HG03432 (cell line): ENCODE measurements at regions not wholly inside any gene's neighbourhood (a gene's known extent, or its start where the extent isn't known, plus 50 kb on each side); places are given as distances from the start of the nearest gene placed in this dataset.

ENCODE experiments used
- ATAC-seq: cut with Tn5 transposase; IDR thresholded peaks from one replicate; pipeline ENCODE4 v1.9.1; 2021; ENCODE audit warnings: mild to moderate bottlenecking, moderate library complexity; ENCODE audit not compliant: unreplicated experiment

GRCh38 chr1:221939607-221940006, 197.7 kb upstream of the DUSP10 start:
- peak; percentile 79 for ATAC-seq

GRCh38 chr1:221937155-221937953, 195.5 kb upstream of the DUSP10 start:
- ATAC-seq = peak; percentile 49

GRCh38 chr1:221933814-221934213, 191.9 kb upstream of the DUSP10 start:
- no peak for ATAC-seq

GRCh38 chr1:221926441-221926840, 184.6 kb upstream of the DUSP10 start:
- ATAC-seq = no peak

- ATAC-seq = no peak
Measured at GRCh38 chr1:221925947-221926346, 184.1 kb upstream of the DUSP10 start.

GRCh38 chr1:221923929-221924598, 182.2 kb upstream of the DUSP10 start:
- ATAC-seq = no peak

GRCh38 chr1:221921936-221922335, 180.0 kb upstream of the DUSP10 start:
- no peak for ATAC-seq

- ATAC-seq = no peak
Measured at GRCh38 chr1:221919743-221920142, 177.9 kb upstream of the DUSP10 start.

- ATAC-seq = no peak
Measured at GRCh38 chr1:221919341-221919740, 177.5 kb upstream of the DUSP10 start.

- no peak for ATAC-seq
Measured at GRCh38 chr1:221916176-221916575, 174.3 kb upstream of the DUSP10 start.

GRCh38 chr1:221915764-221916163, 173.9 kb upstream of the DUSP10 start:
- ATAC-seq = no peak

- ATAC-seq = no peak
Measured at GRCh38 chr1:221913351-221913892, 171.5 kb upstream of the DUSP10 start.

- ATAC-seq = no peak
Measured at GRCh38 chr1:221912230-221912629, 170.3 kb upstream of the DUSP10 start.

GRCh38 chr1:221911714-221912113, 169.8 kb upstream of the DUSP10 start:
- peak; percentile 67 for ATAC-seq

GRCh38 chr1:221910222-221910621, 168.3 kb upstream of the DUSP10 start:
- ATAC-seq = no peak

GRCh38 chr1:221908573-221908972, 166.7 kb upstream of the DUSP10 start:
- ATAC-seq = no peak

GRCh38 chr1:221907166-221907932, 165.5 kb upstream of the DUSP10 start:
- ATAC-seq = no peak

GRCh38 chr1:221905802-221906201, 163.9 kb upstream of the DUSP10 start:
- ATAC-seq = no peak

GRCh38 chr1:221904319-221904718, 162.4 kb upstream of the DUSP10 start:
- ATAC-seq = no peak

- ATAC-seq = no peak
Measured at GRCh38 chr1:221903594-221903993, 161.7 kb upstream of the DUSP10 start.

GRCh38 chr1:221902961-221903360, 161.1 kb upstream of the DUSP10 start:
- ATAC-seq = no peak
